HG03378 (cell line): ENCODE measurements at regions not wholly inside any gene's neighbourhood (a gene's known extent, or its start where the extent isn't known, plus 50 kb on each side); places are given as distances from the start of the nearest gene placed in this dataset.

Experiments used
- ATAC-seq: cut with Tn5 transposase; IDR thresholded peaks from one replicate; pipeline ENCODE4 v1.9.1; 2021; ENCODE audit warnings: mild to moderate bottlenecking, moderate library complexity; ENCODE audit not compliant: unreplicated experiment

DNA sequence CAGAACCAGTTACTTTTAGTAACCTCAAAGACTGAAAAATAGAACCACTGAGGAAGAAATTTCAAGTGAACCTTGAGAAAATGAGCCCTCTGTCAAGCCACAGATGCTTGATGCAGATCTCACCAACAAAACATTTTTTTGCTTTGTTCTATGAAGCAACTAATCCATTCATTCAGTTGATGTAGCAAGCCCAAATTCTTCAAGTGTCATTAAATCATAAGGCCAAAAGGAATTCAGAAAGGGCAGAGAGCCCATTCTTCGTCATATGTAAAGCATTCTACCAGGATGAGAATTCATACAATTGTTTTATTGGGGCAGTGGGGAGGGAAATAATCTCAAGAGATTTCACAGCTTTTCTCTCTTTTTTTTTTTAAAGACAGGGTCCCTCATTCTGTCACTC lies 218.0 kb upstream of the RGS6 start:
- no peak for ATAC-seq

DNA sequence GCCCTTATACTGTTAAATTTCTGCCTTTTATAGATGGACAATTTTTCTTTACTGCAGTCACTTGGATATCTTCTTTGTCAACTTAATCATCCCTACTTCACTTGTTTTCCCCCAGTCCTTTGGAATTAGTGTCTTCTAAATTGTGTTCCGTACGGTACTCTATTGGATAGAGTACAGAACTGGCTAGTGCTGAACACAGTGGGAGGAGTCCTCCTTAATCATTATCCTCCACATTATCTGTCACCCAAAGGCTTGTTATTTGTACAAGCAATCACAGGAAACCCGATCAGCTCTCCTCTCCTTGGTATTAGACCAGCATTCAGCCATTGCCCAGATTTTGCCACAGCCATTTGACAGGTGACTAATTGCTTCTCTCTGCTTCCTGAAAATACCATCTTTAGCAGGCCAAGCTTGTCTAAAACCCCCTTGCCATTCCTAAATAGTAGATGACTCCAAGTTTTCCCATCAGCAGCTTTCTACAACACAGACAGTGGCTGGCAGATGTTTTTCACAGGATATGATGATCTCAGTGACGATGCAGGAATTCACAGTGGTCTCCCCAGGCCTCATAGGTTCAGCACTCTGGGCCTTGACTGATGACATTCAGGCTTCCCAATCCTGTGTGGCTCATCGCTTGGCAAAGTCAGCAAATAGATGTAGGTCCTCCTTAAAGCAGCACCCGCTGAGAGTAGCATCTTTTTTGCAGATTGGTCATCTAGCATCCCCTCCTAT lies 216.0 kb upstream of the RGS6 start:
- no peak for ATAC-seq

DNA sequence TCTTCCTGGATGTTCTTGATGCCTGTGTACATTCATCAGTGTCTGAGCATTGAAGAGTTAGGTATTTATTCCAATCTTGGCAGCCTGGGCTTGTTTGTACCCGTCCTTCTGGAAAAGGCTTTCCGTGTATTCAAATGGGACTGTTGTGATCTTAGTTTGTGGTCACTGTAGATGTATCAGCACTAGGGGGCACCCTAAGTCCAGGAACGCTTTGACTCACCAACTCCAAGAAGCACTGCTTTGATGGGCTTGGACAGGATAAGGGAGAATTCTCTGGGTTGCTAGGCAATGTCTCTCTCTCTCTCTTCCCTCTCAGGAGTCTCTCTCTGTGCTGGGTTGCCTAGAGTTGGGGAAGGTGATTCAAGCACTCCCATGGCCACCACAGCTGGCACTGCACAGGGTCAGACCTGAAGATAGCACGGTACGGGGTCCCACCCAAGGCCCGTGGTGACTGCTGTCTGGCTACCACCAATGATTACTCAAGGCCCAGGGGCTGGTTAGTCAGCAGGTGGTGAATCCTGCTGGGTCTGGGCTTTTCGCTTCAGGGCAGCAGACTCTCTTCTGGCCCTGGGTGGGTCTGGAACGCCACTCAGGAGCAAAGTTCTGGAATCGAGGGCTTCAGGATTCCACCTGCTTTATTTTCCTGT lies 211.1 kb upstream of the RGS6 start:
- no peak for ATAC-seq

DNA sequence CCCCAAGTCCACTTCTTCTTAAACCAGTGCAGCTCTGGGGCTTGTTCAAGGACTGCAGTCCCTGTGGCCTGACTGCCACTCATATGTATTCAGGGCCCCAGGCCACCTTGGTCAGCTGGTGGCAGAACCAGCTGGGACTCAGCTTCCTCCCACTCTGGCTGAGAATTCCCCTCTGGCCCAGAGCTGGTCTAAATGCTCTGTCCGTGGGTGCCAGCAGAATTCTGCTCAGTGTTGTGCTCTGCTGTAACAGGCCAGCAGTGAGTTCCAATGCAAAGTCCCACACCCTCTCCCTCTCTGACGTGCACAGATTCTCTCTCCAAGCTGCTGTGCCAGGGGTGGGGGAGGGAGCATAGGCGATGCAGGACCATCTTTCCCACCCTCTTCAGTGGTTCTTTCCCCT lies 210.4 kb upstream of the RGS6 start:
- ATAC-seq = no peak

DNA sequence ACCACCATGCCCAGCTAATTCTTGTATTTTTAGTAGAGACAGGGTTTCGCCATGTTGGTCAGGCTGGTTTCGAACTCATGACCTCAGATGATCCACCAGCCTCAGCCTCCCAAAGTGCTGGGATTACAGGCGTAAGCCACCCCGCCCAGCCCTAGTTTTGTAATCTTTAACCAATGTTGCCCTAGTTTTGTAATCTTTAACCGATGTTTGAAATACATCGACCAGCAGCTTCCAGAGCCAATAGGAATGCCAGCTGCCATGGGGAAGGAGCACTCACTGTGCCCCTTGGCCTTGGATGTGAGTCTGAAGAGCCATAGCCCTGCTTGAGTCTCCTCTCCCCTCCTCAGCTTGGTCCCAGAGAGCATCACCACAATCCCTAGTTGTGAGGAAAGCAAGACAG lies 209.3 kb upstream of the RGS6 start:
- ATAC-seq = no peak

DNA sequence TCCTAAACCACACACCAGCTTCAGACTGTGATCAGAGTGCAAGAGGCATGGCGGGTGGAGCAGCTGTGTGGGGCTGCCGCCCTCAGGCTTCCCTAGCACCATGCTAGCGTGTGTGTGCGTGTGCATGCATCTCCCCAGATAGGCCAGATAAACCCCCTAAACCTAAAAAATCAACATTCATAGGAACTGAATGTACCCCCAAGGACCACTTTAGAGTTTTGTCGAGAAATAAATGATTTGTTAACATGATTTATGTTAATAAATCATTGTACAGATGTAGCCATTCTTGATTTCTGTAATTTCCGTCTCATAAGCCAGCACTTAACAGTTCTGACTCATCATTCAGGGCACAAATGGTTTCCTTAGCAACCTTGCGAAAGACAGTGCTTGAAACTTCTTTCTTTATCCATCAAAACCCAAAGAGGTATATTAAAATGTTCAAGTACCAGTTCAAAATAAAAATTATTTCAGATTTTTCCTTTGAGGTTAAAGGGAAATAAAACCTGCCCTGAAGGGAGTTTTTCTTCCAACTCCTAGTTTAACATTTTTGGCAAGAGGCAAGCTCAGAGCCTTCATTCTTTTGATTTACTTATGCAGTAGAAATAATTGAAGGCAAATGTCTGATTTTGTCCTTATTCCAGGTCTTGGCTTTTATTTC lies 206.2 kb upstream of the RGS6 start:
- no peak for ATAC-seq

DNA sequence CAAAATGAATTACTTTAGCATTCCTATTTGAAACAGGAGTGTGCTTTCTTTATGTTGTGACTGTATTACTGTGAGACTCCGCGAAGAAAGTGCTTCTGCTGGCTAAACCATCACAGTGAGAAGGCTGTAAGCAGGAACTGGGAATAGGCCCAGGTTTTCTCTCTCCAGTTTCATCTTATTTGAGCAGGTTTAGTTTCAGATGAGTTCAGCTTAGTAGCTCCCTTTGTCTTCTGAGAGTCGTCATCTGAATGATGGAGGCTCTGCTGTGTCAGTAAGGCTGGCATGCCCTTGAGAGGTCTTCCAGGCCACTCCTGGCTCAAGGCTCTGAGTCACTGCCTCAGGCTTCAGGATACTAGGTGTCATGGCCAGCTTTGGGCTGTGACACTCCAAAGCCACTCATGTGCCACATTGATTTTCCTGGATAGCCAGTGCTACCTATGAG lies 205.6 kb upstream of the RGS6 start:
- no peak for ATAC-seq

DNA sequence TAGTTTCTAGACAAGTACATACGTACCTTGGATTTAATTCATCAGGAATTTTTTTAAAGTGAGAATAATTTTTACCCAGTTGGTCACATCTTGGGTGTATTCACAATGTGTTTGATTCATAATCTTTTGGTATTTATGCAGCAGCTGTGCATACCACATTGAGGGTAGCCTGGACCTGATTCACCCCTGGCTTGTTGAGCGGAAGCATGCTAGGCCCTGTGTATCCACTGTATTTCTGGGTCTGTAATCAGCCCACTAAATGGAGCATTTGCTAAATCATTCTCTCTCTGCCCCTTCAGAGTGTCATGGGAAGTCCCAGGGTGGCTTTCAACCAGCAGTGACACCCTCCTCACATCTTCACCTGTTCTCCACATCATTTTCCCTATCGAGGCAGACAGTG lies 203.8 kb upstream of the RGS6 start:
- no peak for ATAC-seq

DNA sequence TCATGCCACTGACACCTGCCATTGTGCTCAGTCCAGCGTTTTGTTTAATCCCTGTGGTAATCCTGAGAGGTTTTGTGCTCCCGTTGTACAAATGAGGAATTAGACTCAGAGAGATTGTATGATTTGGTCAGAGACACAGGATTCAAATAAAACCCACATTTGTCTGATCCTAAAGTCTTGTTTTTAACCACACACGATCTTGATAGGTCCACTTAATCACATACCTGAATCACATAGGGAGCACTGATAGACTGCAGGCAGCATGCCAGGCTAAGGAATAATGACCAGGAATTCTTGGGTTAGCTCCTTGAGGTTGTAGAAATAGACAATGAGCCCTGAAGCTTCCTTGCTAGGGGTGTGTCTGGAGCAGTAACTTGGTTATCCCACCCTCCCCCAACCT lies 202.6 kb upstream of the RGS6 start:
- no peak for ATAC-seq

DNA sequence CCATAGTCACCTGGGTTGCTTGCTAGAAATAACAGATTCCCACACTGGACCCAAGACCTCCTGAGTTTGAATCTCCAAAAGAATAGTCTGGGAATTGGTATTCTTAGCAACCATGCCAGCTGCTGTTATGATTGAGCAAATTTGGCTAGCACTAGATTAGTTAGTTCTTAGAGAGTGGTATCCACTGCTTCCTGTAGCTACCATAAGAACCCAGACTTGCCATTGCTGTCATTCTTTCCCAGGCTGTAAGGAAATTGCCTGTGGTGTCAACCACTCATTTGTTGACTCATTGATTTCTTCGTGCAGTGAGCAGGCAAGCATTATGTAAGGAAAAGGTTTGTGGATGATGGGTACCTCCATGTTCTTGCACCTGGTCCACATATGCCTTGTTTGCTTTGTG lies 201.8 kb upstream of the RGS6 start:
- no peak for ATAC-seq

DNA sequence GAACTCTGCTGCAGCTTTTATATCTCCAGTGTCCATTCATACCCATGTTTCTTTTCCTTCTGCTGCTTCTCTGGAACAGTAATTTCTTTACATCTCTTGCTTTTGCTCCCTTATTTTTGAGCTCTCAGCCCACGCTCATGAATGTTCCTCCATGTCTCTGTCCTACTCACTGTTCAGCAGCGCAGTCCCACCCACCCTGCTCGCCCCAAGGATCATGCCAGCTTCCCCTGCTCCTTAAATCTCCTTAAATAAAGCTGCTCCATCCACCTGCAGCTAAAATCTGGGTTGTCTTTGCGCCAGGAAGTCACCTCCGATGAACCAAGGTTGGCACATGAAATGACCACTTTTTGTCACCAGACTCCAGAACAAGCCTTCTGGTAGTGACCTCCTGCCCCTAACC lies 201.1 kb upstream of the RGS6 start:
- no peak for ATAC-seq

DNA sequence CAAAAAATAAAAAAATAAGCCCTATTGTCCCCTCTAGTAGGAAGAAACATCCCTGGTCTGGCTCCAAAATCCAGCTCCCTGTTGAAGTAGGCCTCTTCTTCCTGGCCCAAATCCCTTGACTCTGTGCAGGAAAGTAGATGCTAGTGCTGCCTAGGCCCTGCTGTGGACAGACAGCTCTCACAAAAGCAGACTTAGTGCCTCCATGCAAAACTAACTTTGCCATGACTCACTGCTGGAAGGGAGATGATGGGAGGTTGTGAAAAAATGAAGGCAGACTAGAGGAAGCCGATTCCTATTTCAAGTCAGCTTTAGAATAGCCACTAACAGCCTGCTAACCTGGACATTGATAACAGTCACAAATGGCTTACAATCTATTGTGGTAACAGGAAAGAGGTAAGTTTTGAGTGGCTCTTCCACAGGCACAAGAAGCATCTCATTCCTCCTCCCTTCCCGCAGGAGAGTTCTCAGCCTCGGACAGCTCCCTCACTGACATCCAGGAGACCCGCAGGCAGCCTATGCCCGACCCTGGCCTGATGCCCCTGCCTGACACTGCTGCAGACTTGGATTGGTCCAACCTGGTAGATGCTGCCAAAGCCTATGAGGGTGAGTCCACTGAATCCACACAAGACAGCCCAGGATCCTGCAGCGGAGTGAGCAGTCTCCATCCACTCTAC lies 198.9 kb upstream of the RGS6 start:
- no peak for ATAC-seq

DNA sequence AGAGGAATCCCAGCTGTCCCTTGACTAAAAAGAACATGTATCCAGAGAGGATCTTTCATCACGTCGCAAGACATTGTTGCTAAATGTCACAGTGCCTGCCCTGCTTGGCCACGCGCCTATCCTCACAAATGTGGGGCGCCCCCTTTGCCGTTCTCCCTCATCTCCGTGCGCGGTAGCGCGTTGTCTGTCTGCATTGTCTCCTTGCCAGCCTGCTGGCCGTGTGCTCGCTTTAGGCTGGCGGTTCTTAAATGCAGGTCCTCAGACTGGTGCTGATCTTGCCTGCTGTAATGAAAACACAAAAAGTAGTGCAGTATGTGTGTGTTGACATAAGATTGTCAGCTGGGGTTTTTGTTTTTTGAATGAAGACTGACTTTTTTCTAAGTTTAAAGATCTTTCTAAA lies 198.2 kb upstream of the RGS6 start:
- no peak for ATAC-seq

DNA sequence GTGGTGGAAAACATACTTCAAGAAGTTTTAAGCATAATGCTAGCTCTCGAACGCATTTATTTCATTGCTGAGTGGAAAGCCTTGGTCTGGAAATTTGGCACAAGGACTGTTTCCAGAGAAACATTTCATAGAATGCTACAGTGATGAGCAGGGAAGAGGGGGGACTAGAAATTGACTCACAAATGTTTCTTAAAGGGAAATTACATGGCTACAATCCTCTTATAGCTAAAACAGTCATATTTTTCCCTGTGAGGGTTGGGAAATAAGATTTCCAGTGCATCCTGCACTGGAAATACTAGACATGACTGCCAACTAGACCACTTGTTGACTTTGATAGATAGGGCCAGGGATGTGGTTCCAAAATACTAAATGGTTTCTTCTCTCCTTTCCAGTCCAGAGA lies 197.3 kb upstream of the RGS6 start:
- no peak for ATAC-seq

DNA sequence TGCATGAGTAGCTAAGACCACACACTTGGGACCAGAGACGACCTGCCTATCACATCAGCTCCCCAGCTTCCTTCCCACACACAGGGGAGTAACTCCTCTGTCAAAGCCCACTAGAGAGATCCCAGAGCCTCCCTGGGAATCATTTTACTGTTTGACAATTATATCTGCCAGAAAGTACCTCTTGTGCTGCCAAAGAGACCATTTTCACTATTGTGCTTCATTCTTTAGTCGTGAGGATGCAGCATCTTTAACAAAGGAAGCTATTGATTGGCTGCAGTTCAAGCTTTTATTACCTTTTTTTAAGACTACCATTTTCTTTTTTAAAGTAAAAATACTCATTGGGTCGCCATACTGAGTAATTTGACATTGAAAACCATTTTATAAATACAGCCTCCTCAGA lies 194.5 kb upstream of the RGS6 start:
- ATAC-seq = no peak

DNA sequence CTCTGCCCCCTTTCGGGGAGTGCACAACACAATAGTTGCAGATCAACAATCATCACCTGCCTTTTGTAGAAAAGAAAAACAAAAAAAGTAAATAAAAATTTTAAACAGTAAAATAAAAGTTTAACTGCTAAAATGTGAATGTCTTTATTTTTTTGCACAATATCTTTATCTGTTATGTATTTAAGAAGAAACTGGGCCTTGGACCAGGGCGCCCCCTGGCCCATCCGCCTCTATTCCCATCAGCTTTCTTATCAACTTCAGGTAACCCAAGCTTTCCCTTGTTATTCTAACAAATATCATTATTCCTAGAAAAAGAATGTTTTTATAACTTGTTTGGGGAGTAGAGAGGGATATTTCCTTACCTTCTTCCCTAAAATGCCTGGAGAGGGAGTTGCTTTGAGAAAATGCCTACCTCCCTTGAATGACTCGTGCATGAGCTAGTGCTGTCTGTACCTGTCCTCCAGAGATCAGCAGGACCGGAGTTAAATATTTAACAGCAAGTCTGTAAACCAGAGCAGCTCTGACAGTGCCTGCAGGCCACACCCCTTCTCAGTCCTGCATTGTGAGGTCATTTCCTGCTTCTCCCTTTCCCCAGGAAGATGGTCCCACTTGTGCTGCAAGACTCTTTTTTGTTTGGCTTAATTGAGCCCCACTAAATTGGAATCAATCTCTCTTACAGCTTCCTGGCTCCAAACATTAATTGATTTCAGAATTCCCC lies 192.8 kb upstream of the RGS6 start:
- ATAC-seq = no peak

DNA sequence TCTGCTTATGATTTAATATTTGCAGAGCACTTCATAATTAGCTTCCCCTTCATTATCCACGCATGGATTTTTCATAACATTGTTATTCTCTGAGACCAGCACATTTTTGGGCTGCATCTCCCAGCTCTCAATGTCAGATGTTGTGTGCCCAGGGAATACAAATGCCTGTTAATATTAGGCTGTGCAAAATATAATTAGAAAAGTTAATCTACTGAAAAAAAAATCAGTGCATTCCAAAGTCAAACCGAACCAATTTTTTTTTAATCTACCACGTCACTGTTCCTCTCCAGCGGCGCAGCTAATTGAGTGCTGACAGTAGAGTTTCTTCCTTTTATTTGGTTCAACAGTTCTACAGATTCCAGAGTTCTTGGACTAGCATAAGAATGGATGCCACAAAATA lies 191.0 kb upstream of the RGS6 start:
- no peak for ATAC-seq

DNA sequence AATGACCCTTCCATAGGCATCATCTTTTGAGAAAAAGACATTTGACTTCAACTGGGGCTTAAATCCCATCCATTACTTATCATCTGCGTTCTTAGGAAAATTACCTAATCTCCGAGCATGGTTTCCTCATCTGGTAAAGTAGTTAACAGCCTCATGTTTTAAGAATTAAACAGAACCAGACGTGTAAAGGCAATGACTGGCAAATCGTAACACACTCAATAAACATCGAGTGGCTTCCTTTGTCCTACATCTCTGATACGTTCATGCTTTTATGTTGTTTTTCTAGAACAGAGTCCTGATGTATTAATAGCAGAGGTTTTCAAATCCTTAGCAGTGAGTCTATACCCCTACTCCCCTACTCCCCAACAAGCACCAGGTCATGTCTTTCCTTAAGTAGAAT lies 189.7 kb upstream of the RGS6 start:
- no peak for ATAC-seq

DNA sequence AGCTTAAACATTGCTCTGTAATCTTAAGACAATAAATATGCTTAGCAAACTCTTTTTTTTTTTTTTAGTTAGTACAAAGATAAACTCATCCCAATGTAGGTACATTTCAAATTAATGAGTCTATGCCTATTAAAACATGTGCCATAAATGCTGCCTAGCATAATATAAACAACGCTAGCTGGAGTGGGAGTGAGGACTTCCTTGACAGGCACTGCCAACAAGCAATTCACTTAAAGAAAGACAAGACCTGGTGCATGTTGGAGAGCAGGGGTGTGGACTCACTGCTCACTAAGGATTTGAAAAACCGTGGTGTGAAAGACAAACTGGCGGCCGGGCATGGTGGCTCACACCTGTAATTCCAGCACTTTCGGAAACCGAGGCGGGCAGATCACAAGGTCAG lies 187.2 kb upstream of the RGS6 start:
- no peak for ATAC-seq

DNA sequence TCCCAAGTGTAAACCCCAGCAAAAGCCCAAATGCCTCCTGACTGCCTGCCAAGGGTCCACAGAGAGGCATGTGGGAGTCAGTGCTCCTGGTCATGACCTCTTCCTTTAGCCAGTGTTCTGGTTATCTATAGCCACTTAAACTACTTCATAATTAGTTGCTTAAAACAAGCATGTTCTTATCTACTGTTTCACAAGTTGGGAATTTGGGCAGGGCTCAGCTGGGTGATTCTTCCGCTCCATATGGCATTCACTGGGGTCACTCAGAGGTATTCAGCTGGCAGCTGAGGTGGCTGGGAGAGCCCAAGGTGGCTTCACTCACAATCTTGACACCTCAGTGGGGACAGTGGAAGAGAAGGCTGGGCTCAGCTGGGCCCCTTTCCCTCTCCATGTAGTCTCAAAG lies 184.0 kb upstream of the RGS6 start:
- ATAC-seq = no peak

DNA sequence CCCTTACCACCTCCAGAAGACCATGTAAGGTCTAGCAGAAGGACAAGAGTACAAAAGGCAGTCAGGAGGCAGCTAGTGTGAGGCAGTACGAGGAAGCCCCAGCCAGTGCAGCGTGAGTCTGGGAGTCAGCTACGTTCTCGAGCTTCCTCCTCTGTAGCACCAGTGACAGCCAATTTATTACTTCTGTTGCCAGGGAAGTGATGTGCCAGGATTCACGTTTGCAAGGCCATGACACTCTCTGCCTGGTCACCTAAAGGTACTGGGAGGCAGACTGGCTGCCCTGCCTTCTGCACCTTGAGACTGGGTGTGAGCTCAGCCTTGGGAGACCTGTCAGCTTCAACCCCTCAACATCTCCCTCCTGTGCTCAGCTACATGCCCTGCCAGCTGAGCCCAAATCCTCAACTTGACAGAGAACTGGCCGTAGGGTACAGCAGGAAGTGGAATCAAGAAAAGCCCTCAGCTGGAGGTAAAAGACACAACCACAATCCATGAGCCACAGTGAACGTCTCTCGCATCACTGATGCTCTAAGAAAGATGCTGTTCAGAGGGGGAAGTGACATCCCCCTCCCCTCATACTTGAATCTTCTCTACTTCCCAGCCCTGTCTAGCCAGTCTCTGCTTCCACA lies 182.5 kb upstream of the RGS6 start:
- ATAC-seq = no peak
